PC-9 (cell line): ENCODE measurements at regions not wholly inside any gene's neighbourhood (a gene's known extent, or its start where the extent isn't known, plus 50 kb on each side); places are given as distances from the start of the nearest gene placed in this dataset.

Source experiments
- CTCF ChIP-seq: fragments of 200-600 bp; sonication (generic); conservative IDR thresholded peaks from 2 replicates; pipeline ENCODE4 v1.6.1; 2017; ENCODE audit warnings: mixed run types, antibody characterized with exemption, mild to moderate bottlenecking, moderate library complexity
- EZH2 ChIP-seq: fragments of 200-600 bp; sonication (generic); IDR thresholded peaks from 2 replicates; pipeline ENCODE4 v1.8.0; 2017; ENCODE audit warnings: antibody characterized with exemption, low read depth

DNA sequence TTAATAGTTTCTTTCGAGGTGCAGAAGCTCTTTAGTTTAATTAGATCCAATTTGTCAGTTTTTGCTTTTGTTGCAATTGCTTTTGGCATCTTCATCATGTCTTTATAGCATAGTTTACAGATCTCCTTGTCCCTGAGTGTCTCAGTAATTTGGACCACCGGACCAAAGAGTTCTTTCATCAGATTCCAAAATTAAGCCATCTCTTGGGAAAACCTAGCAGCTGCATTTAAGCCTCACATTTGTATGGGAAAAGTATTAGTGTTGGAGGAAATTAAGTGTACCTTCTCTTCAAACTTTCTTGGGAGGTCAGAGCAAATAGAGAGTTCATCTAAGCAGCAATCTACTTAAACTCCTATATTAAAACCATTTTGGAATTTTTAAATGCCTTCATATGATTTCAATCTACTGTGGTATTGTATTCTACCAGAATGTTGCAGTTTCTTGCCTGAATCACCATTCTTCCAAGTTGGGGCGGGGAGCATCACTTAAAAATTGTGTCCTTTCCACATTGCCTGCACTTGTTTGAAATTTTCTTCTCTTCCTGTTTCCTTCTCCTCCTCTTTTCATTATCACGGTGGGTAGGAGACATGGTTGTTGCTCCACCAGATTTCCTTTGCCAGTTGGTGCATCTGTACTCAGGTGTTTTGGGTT is 97.3 kb upstream of the DAB2 start:
- TF ChIP-seq CTCF (no peak), EZH2 (no peak)
